GM21619 (cell line): ENCODE measurements at regions not wholly inside any gene's neighbourhood (a gene's known extent, or its start where the extent isn't known, plus 50 kb on each side); places are given as distances from the start of the nearest gene placed in this dataset.

Source experiments
- ATAC-seq: cut with Tn5 transposase; IDR thresholded peaks from one replicate; pipeline ENCODE4 v1.9.1; 2021; ENCODE audit not compliant: unreplicated experiment

DNA sequence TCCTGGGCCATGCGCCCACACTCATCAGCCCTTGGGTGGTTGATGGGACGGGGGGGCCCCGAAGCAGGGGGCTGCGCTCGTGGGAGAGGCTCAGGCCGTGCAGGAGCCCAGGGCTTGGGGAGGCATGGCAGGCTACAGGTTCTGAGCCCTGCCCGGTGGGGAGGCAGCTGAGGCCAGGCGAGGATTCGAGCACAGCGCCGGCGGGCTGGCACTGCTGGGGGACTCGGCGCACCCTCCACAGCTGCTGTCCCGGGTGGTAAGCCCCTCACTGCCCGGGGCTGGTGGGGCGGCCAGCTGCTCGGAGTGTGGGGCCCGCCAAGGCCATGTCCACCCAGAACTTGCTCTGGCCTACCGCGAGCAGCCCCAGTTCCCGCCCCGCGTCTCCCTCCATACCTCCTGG, 295.8 kb upstream of the SEL1L start:
- no peak for ATAC-seq

DNA sequence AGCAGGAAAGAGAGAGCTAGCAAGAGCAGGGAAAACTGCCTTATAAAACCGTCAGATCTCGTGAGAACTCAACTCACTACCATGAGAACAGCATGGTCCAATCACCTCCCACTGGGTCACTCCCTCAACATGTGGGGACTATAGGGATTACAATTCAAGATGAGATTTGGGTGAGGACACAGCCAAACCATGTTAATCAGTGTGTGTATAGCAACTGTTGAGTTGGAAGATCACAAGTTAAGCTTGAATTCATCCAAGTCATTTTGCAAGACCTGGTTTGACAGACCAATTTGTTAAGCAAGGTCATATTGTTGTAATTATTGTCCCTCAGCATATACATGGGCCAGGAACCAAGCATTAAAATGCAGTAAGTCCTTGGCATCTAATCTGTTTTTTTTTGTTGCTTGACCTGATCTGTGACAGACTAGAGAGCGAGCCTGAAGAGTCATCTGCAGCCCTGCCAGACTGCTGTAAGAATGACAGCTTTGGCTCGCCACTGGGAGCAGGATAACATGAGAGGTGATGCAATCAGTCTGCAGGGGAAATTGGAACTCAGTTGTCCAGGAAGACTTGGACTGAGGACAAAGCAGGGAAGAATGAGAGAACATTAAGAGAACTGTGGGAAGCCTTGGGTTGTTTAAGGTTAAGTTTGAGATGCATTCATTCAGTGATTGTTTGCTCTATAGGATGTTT, 297.6 kb upstream of the SEL1L start:
- ATAC-seq: no peak

DNA sequence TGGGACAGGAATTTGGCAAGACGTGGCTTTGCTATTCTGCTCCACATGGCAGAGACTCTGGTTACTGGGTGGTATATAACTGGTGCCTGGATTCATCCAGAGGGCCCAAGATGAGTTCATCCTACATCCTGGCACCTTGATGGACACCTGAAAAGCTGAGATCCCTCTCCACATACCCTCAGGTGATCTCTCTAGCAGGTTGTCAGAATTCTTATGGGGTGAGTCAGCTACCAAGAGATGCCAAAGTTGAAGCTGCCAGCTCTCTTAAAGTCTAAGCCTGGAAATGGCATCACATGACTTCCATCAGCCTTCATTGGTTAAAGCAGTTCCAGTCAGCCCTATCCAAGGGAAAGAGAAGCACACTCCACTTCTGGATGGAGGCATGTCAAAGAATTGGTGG, 300.7 kb upstream of the SEL1L start:
- ATAC-seq: no peak

DNA sequence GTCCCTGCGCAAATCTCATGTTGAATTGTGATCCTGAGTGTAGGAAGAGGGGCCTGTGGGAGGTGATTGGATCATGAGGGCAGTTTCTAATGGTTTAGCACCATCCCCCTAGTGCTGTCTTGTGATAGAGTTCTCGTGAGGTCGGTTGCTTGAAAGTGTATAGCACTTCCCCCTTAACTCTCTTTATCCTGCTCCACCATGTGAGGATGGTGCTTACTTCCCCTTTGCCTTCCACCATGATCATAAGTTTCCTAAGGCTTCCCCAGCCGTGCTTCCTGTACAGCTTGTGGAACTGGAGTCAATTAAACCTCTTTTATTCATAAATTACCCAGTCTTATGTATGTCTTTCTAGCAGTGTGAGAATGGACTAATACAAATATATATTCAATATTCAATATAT, 303.7 kb upstream of the SEL1L start:
- no peak for ATAC-seq

DNA sequence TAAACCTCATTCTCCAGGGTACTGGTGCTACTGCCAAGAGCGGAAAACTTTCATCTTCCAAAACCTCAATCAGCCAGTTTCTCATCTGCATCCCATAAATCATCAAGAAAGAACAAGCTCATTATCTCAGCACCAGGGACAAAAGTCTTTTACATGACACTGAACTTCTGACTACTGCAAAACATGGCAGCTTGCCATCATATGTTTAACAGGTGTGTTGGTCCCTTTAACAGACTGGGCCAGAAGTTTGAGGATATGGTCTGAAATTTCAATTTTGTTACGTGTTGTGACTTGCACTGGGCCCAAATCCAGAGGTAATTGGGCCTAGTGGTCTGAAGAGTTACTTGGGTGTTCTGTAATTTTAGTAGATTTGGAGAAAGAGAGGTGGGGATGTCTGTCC, 305.4 kb upstream of the SEL1L start:
- no peak for ATAC-seq

DNA sequence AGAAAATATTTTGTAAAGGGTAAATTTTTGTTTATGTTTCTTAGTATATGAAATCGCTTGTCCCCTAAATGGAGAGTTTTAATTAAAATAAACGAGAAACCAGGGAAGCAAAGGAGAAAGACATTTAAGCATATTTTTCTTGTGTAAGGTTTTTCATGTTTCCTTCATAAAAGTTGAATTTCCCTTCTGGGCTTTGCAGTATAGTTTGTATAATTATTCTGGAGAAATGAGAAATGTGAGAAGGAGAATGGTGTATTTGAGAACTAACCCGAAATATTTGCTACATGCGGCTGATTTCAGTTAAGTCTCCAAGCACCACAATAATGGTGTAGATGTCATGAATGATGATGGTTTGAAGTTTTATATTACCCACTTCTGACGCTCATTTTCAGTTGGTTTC, 307.7 kb upstream of the SEL1L start:
- ATAC-seq: no peak

DNA sequence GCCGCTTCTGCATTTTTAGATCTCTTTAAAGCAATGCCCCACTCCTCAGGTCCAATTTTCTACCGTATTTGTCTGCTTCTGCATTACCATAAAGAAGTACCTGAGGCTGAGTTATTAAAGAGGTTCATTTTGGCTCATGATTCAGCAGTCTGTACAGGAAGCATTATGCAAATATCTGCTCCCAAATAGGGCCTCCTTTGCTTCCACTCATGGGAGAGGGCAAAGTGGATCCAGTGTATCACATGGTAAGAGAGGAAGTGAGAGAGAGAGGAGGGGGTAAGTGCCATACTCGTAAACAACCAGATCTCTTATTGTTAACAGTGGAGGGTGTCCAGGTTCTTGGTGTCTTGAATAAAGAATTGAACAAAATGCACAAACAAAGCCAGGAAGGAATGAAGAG, 316.1 kb upstream of the SEL1L start:
- no peak for ATAC-seq

DNA sequence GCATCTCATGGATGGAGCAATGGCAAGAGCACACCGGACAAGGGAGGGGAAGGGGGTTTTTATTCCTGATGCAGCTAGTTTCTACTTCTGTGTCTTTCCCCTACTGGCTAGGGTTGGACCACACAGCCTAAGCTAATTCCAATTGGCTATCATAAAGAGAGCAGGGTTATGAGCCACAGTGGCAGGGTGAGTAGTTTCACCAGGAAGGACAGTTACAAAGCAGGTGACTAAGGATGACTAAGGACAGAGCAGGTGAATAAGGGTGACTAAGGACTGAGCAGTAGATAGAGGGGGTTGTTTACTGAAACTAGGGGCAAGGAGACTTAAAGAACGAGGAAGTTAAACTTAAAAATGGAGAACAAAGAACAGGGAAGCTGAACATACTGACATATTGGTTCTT, 321.4 kb upstream of the SEL1L start:
- ATAC-seq: no peak

DNA sequence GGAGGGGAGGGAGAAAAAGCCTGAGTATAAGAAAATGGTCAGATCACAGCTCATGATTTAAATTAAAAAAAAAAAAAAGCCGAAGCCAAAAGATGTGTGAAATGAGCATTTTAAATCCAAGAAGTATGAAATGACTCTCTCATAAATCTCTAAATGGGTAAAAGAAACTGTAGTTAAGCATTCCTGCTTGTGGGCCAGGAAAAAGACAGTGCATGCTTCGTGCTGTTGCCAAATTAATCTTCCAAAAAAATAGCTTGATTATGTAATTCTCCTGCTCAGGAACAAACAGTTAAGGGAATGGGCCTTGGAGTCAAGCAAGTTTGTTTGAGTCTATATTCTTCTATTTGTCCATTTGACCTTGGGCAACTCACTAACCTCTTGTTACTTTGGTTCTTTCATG, 325.4 kb upstream of the SEL1L start:
- ATAC-seq: no peak

DNA sequence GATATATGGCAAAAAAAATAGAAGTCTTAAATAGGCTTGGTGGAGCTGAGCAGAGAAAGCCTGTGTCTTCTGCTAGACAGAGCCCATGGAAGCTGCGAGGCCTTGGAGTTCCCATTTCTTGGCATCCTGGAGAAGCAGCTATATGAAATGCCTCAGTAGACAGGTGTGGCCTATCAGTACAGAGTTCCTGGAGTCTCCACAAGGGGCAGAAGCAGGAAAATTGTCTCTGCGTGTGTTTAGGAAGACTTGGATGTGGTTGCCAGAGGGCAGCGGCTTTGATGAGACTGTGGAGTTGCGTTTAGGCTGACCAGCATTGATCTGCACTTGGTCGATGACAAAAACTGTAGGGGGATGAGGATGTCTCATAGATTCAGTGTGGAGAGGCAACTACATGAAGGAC, 334.5 kb upstream of the SEL1L start:
- no peak for ATAC-seq

DNA sequence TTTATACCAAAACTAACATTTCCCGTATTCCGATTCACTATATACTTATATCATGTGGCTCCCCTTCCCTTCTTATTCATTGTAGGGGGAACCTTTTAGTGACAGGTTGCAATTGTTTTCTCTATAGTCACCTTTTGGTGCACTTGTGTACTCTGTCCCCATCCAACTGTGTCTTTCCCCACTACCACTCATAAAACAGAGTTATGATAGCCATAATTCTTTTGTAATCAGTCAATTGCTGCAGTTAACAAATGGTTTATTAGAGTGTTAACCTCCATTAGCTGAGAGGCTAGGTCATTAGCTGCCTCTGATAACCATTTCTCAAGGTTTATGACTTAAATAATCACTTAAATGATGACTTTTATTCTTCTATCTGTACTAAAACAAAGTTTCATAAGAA, 338.1 kb upstream of the SEL1L start:
- ATAC-seq: no peak

DNA sequence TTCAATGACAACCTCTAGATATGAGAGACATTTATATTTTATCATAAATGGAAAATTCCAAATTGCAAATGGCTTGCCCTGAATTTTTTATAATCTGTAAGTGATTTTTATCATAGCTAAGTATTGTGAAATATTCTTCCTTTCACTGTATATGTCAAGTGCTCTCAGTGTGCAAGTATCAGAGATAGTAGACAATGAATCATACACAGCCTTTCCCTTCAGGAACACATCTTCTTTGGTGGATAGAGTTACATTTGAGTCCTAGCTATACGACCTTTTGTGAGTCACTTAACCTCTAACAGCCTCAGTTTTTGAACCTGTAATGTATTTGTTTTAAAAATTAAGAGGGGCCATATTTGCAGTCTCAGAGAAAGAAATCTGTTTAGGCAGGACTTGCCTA, 350.7 kb upstream of the SEL1L start:
- ATAC-seq: no peak

DNA sequence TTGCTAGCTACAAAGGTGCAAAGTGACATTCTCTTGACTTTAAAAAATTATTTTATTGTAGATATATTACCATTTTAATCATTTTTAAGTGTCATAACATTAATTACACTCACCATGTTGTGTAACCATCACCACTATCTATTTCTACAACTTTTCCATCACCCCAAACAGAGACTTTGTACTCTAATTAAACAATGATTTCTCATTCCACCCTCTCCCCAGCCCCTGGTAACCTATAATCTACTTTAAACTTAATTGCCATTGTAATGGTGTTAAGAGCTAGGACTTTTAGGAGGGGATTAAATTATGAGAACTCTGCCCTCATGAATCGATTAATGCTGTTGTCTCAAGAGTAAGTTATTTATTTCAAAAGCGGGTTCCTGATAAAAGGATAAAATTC, 352.9 kb upstream of the SEL1L start:
- ATAC-seq: no peak

DNA sequence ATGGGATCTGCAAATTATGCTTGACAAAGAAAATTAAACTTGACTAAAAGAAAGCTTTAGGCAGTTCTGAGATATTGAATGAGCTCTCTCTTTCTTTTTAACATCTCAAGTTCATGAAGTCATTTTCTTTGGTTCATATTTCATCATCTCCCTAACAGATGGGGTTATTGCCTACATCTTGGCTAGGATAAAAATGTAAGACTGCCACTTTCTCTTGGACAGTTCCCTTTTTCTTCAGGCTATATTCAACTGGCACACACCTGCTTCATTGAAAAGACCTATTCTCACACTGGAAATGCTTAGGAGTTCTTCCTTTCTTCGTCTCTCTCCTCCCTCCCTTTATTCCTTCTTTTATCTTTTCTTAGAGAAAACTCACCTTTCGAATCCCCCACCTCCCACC, 355.9 kb upstream of the SEL1L start:
- no peak for ATAC-seq

DNA sequence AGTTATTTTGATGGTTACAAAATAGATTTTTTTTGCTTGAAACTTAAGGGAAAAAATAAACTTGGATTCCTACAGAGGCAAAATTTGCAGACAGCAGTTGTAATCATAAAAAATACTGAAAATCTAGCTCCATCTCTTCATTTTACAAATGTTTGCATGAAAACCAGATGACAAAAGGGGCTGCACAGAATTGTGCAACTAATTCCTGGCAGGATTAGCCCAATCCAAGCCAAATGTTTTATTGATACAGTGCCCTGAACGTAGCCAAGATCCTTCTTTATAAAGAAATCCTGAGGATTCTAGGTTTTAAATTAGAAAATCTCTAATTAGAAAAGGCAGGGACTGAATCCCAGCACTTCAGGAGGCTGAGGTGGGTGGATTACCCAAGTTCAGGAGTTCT, 356.4 kb upstream of the SEL1L start:
- no peak for ATAC-seq

DNA sequence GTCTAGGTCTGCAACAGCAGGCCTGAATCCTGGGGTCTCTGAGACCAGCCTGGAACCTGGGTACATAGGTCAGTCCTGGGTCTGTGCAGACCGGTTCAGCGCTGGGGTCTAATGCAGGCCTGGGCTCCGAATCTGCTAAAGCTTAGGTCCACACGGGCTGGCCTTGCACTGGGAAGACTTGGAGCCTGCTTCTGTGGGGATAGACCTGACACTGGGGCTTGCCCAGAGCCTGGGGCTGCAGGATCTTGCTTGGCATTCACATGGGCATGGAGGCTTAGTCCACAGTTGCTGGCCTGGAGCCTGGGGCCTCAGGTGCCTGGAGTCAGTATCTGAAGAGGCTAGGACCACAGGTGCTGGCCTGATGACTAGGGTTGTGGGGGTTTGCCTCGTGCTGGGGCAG, 369.8 kb upstream of the SEL1L start:
- ATAC-seq: no peak

DNA sequence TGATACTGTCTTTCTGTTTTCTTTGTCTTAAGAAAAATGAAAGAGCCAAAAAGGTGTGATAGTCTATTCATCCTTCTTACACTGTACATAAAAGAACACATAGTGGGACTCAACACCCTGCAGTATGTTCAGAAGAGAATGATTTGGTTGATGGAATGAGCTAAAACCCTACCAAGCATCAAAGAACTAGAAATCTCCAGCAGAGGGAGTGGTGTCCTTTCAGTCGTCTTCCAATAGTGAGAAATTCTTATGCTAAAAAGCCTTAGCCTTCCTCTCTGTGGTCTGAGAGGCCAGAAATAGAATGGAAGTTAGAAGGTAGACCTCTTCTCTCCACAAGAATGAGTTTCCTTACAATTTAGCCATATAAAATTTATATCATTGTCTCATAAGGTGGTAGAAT, 393.4 kb upstream of the SEL1L start:
- no peak for ATAC-seq

DNA sequence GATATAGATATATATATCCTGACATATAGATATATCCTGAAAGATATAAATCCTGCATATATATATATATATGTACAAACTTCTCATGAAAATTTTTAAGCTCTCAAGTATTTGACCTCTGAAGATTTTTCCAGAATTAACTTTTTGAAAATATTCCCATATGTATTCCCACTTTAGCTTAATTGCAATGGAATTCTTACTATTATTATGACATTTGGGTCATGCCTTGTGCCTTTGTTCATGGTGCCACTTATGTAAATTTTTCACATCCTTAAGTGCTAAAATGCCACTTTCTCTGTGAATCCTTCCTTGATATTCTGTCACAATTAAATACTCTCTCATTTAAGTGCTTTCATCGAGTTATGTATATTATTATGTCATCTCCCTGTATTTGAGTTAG, 398.2 kb upstream of the SEL1L start:
- ATAC-seq: no peak

DNA sequence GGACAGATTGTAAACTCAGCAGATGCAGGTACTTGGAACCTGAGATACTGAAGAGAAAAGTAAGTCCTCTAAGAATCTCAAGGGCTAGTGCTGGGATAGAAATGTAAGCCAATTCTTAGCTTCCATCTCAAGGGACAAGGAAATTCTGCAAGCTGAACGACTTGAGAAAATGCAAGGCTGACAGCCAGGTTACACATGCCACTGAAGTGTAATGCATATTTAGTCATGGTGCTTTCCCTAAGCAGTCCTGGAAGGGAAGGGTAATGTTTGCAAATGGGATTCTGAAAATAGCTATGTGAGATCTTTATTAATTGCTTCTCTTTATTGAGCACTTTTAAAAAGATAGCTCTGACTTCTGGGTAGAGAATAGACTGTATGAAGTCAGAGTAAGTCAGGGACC, 402.7 kb upstream of the SEL1L start:
- no peak for ATAC-seq

DNA sequence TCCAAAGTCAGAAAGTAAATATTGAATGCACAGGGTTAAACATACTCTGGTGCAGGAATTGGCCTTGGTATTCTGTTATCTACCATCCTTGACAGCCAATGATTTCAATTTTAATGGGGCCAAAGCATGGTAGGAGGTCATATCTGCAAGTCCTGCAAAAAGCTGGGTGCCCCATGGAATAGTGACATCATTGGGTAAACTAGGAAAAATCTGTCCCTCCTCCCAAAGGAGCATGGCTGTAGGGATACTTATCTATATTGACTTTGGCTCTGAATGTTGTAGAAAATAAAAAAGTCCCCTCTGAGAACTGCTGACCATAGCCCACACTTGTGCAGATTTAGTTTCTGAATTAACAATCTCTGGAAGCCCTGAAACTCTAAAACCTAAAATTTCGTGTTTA, 403.2 kb upstream of the SEL1L start:
- no peak for ATAC-seq

DNA sequence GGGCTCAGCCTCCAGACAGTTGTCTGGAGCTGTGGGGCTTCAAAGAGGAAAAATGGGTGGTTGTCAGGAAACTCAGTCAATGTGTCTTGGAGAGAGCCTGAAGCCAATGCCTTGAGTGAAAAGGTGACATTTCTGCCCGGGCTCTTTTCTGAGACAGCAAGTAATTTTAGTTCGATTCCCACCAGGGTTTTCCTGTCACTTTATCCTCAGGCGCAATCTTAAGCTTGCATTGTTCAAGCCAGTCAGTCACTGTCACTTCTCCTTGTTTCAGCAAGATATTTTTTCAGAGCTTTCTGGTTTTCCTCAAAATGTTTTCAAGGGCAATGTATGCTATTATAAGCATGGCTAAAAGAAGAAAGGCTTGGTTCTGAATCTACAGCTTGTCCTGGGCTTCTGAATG, 404.7 kb upstream of the SEL1L start:
- no peak for ATAC-seq

DNA sequence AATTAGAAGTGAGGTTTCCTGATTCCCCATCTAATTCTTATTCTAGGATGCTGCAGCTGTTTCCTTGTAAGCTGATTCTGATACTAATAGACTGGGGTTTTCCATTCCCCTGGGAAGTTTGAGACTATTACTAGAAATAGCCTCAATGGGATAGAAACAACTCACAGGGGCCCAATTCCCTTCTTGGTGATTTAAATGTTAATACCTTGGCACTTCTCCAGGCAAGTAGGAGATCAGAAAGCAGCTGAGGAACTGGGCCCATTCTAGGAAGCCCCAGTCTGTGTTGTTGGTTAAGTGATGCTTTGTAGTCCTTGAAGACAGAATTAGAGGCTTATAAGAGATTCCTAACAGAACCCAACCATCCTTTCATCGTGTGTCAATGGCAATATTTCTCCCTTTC, 407.0 kb upstream of the SEL1L start:
- ATAC-seq: no peak

DNA sequence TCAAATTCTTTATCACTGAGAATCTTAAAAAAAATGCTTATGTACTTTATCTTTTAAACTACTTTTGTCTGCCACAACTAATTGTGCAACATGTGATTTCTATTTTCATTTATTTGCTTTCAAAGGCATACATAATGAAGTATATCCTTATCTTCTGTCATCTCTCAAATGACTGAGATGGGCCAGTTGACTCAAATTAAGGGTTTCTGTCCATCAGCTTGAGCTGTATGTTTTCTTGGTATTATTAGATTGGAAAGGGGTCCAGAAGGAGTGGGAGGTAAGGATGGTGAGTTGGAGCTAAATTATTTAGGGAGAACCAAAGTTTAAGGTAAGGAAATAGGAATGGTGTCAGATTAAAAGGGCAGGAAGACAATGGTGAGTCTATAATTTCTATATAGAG, 408.4 kb upstream of the SEL1L start:
- no peak for ATAC-seq

DNA sequence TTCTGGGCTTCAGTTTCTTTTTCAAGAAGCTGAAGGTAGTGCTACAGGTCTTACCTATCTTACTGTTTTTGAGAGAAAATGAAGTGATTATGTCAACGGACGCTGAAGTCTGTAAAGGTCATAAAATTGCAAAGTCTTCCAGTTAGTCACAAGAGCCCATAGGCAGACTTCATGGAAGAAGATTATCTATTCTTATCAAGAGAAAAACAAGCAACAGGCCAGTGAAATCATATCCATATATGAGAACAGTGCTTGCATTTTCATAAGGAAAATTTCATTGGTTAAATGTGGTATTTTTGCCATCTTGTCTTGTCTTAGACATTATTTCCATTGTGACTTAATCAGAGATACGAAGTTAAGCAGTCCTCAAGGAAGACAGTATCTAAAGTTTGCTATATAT, 412.7 kb upstream of the SEL1L start:
- no peak for ATAC-seq
